GM19455 (cell line): ENCODE measurements at regions not wholly inside any gene's neighbourhood (a gene's known extent, or its start where the extent isn't known, plus 50 kb on each side); places are given as distances from the start of the nearest gene placed in this dataset.
"Not testable (repeated sequence)": the region's sequence is repeated elsewhere in the genome, so short reads cannot be mapped to it uniquely, and the experiment has no call there.

Experiments used
- ATAC-seq: cut with Tn5 transposase; IDR thresholded peaks from one replicate; pipeline ENCODE4 v1.9.1; 2021; ENCODE audit not compliant: unreplicated experiment

DNA sequence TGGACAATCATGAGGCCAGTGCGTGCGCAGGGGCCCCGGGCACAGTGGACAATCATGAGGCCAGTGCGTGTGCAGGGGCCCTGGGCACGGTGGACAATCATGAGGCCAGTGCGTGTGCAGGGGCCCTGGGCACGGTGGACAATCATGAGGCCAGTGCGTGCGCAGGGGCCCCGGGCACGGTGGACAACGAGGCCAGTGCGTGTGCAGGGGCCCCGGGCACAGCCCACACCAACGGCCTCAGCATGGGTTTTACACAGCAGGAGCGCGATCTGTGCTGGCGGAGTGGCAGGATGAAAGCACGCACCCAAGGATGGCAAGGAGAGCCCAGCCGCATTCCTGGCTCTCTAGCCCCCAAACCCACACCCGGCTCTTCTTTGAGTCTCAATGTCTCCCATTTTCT, 78.8 kb downstream of the RFLNA start:
- not testable (repeated sequence) for ATAC-seq

GRCh38 chr12:124372831-124373230, 77.9 kb downstream of the RFLNA start:
- no peak for ATAC-seq

GRCh38 chr12:124371970-124372555, 77.2 kb downstream of the RFLNA start:
- ATAC-seq = no peak

- no peak for ATAC-seq
Measured at GRCh38 chr12:124371366-124371765, 76.5 kb downstream of the RFLNA start.

- no peak for ATAC-seq
Measured at GRCh38 chr12:124370851-124371250, 76.0 kb downstream of the RFLNA start.

GRCh38 chr12:124370384-124370783, 75.5 kb downstream of the RFLNA start:
- ATAC-seq = no peak

DNA sequence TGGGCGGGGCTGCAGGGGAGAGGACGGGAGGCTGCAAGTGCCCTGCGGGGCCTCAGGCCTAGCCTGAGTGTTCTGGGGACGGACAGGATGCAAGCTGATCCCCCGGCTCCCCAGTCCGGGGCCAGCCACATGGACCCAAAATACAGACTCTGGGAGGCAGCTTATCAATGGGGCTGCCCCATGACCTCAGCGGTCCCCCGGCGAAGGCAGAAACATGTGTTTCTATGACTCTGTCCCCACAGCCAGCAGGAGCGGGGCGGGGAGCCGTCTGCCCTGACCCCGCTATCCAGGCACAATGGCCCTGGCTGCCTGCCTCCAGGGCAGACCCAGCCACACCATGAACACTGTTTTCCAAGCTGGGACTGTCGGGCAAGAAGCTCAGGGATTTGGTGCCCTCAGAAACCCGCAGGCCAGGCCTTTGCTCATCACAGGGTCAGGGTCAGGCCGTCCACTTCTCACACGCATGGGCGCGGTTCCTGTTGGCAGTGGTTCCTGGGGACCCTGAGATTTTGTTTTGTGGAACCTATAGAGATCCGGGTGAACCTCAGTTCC, 75.0 kb downstream of the RFLNA start:
- ATAC-seq = no peak

GRCh38 chr12:124369055-124369826, 74.3 kb downstream of the RFLNA start:
- ATAC-seq = no peak

GRCh38 chr12:124368421-124369032, 73.6 kb downstream of the RFLNA start:
- no peak for ATAC-seq

DNA sequence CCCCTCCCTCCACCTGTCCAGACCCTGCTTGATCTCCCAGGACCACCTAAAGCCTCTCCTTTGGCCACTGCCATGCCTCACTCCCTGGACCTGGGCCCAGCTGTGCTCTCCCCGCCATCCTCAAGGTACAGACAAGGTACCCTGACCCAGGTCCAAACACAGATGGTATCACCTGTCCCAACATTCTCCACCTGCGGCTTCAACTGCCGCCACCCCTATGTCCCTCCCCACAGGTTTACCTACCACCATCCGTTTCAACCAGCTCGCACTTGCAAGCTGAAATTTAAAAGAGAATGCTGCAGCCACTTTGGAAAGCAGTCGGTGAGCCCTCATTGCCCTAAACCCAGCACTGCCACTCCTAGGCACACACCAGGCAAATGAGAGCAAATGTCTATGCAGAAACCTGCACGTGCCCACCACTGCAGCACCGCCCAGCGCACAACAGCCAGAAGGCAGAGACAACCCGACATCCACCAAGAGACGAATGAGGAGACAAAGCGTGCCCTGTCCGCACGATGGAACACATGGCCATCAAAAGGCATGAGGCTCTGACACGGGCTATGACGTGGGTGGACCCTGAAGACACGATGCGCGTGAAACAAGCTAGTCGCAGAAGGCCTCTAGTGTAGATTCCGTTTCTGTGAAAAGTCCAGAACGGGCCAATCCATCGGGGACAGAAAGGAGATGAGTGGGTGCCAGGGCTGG, 71.0 kb downstream of the RFLNA start:
- no peak for ATAC-seq
